Suprapubic skin (tissue), 3 donors: ENCODE measurements at regions not wholly inside any gene's neighbourhood (a gene's known extent, or its start where the extent isn't known, plus 50 kb on each side); places are given as distances from the start of the nearest gene placed in this dataset.

Source experiments
- POLR2AphosphoS5 ChIP-seq, 3 donors: sonication (generic); formaldehyde crosslinking; IDR thresholded peaks; one replicate each; pipeline ENCODE4 v1.6.1; 2017; ENCODE audit warnings: antibody characterized with exemption in 3 of 3
- TF ChIP-seq, protein P1 (sequence below), 2 donors: fragments of 200-600 bp in 1 of 2; fragments of 450-650 bp in 1 of 2; sonication (generic) in 1 of 2; IDR thresholded peaks; one replicate each; pipeline ENCODE4 v1.5.1; 2016 to 2019; ENCODE audit warnings: antibody characterized with exemption in 2 of 2, mild to moderate bottlenecking in 1 of 2, moderate library complexity in 1 of 2

DNA sequence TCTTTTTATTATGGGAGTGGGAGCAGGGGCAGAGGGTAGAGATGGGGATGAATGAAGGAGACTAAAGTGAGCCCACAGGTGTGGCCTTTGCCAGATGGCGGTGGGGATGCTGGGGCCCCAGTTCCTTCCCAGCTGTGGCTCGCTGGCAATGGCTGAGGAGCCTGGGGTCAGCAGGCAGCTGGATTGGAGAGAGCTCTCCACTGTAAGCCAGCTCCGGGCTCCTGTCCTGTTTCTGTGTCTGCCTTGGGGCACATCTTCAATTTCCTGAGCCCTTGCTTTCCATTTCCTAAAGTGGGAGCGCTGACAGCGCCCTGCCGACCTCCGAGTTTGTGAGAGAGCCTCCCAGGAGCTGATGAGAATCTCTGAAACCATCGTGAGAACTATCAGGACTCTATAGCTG is 75.6 kb upstream of the SPRY4 start:
- TF ChIP-seq, protein P1, sequence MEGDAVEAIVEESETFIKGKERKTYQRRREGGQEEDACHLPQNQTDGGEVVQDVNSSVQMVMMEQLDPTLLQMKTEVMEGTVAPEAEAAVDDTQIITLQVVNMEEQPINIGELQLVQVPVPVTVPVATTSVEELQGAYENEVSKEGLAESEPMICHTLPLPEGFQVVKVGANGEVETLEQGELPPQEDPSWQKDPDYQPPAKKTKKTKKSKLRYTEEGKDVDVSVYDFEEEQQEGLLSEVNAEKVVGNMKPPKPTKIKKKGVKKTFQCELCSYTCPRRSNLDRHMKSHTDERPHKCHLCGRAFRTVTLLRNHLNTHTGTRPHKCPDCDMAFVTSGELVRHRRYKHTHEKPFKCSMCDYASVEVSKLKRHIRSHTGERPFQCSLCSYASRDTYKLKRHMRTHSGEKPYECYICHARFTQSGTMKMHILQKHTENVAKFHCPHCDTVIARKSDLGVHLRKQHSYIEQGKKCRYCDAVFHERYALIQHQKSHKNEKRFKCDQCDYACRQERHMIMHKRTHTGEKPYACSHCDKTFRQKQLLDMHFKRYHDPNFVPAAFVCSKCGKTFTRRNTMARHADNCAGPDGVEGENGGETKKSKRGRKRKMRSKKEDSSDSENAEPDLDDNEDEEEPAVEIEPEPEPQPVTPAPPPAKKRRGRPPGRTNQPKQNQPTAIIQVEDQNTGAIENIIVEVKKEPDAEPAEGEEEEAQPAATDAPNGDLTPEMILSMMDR (IDR thresholded peaks at IDR 0.05) = no peak
- no peak for TF ChIP-seq POLR2AphosphoS5 (IDR thresholded peaks at IDR 0.05)
